H9 (cell line): ENCODE measurements at regions not wholly inside any gene's neighbourhood (a gene's known extent, or its start where the extent isn't known, plus 50 kb on each side); places are given as distances from the start of the nearest gene placed in this dataset.

Source experiments
- DNase-seq: peaks from one replicate; pipeline ENCODE4 v3.0.0-alpha.2; 2017
- H2AFZ ChIP-seq: one replicate; pipeline ENCODE4 v1.6.1; 2013; ENCODE audit warnings: mild to moderate bottlenecking, low read length, control low read depth, moderate library complexity
- H2AK5ac ChIP-seq: 2 replicates; pipeline ENCODE4 v1.6.1; 2013; ENCODE audit warnings: low read length, control low read depth, mixed read lengths; ENCODE audit not compliant: insufficient read length
- H2BK120ac ChIP-seq: one replicate; pipeline ENCODE4 v1.6.1; 2013; ENCODE audit warnings: low read depth, mild to moderate bottlenecking, low read length, control low read depth, inconsistent platforms; ENCODE audit not compliant: poor library complexity, severe bottlenecking
- H2BK12ac ChIP-seq: 2 replicates; pipeline ENCODE4 v1.6.1; 2013; ENCODE audit warnings: low read length, control low read depth, mixed read lengths, low read depth; ENCODE audit not compliant: insufficient read length
- H2BK15ac ChIP-seq: 2 replicates; pipeline ENCODE4 v1.6.1; 2013; ENCODE audit warnings: low read depth, low read length, control low read depth
- H2BK20ac ChIP-seq: one replicate; pipeline ENCODE4 v1.6.1; 2013; ENCODE audit warnings: low read depth, mild to moderate bottlenecking, low read length, control low read depth, inconsistent platforms; ENCODE audit not compliant: poor library complexity, severe bottlenecking
- H2BK5ac ChIP-seq: 2 replicates; pipeline ENCODE4 v1.6.1; 2013; ENCODE audit warnings: low read length, control low read depth, mixed read lengths; ENCODE audit not compliant: insufficient read length
- H3K14ac ChIP-seq: 2 replicates; pipeline ENCODE4 v1.6.1; 2013; ENCODE audit warnings: low read length, control low read depth; ENCODE audit not compliant: insufficient read depth
- H3K18ac ChIP-seq: 2 replicates; pipeline ENCODE4 v1.6.1; 2013; ENCODE audit warnings: low read depth, mild to moderate bottlenecking, mixed read lengths, low read length, control low read depth; ENCODE audit not compliant: insufficient read length
- H3K23ac ChIP-seq: 2 replicates; pipeline ENCODE4 v1.6.1; 2013; ENCODE audit warnings: low read length, control low read depth, mixed read lengths, low read depth; ENCODE audit not compliant: insufficient read length
- H3K23me2 ChIP-seq: 2 replicates; pipeline ENCODE4 v1.6.1; 2013; ENCODE audit warnings: low read depth, mild to moderate bottlenecking, mixed read lengths, low read length, control low read depth; ENCODE audit not compliant: insufficient read length, poor library complexity, severe bottlenecking
- H3K27ac ChIP-seq: 2 replicates; pipeline ENCODE4 v1.5.1; 2013; ENCODE audit warnings: low read length, control low read depth, mixed read lengths, low read depth; ENCODE audit not compliant: insufficient read length
- H3K27me3 ChIP-seq: 2 replicates; pipeline ENCODE4 v1.6.1; 2013; ENCODE audit warnings: low read length, control low read depth, inconsistent platforms; ENCODE audit not compliant: insufficient read depth
- H3K4ac ChIP-seq: 2 replicates; pipeline ENCODE4 v1.6.1; 2013; ENCODE audit warnings: low read depth, mild to moderate bottlenecking, control low read depth, inconsistent platforms, low read length, moderate library complexity
- H3K4me1 ChIP-seq: 2 replicates; pipeline ENCODE4 v1.6.1; 2013; ENCODE audit warnings: low read length, control low read depth, inconsistent platforms; ENCODE audit not compliant: insufficient read depth
- H3K4me2 ChIP-seq: 2 replicates; pipeline ENCODE4 v1.6.1; 2013; ENCODE audit warnings: low read length, control low read depth, mixed read lengths; ENCODE audit not compliant: insufficient read length, insufficient read depth
- H3K56ac ChIP-seq: 2 replicates; pipeline ENCODE4 v1.6.1; 2013; ENCODE audit warnings: low read depth, mild to moderate bottlenecking, mixed read lengths, low read length, control low read depth; ENCODE audit not compliant: insufficient read length
- H3K79me1 ChIP-seq: 2 replicates; pipeline ENCODE4 v1.6.1; 2013; ENCODE audit warnings: low read depth, mild to moderate bottlenecking, moderate library complexity, low read length, control low read depth, inconsistent platforms; ENCODE audit not compliant: insufficient read depth, poor library complexity, severe bottlenecking
- H3K79me2 ChIP-seq: 2 replicates; pipeline ENCODE4 v1.6.1; 2013; ENCODE audit warnings: low read length, control low read depth, inconsistent platforms; ENCODE audit not compliant: insufficient read depth
- H3K9ac ChIP-seq: 2 replicates; pipeline ENCODE4 v1.6.1; 2013; ENCODE audit warnings: low read length, control low read depth, mixed read lengths; ENCODE audit not compliant: insufficient read length; ENCODE audit errors: extremely low read depth
- H3K9me3 ChIP-seq: one replicate; pipeline ENCODE4 v1.6.1; 2013; ENCODE audit warnings: low read depth, low read length, inconsistent platforms; ENCODE audit not compliant: control insufficient read depth
- H3T11ph ChIP-seq: one replicate; pipeline ENCODE4 v1.6.1; 2013; ENCODE audit warnings: mild to moderate bottlenecking, low read length, control low read depth, inconsistent platforms
- H4K20me1 ChIP-seq: one replicate; pipeline ENCODE4 v1.6.1; 2013; ENCODE audit not compliant: control insufficient read depth, insufficient read length, insufficient read depth
- H4K5ac ChIP-seq: 2 replicates; pipeline ENCODE4 v1.6.1; 2013; ENCODE audit warnings: low read depth, mild to moderate bottlenecking, mixed read lengths, low read length, control low read depth; ENCODE audit not compliant: insufficient read length
- H4K8ac ChIP-seq: replicated peaks from 2 replicates; pipeline ENCODE4 v1.6.1; 2013; ENCODE audit warnings: low read length, control low read depth, mixed read lengths, low read depth; ENCODE audit not compliant: insufficient read length
- H4K91ac ChIP-seq: 2 replicates; pipeline ENCODE4 v1.6.1; 2013; ENCODE audit warnings: low read depth, mild to moderate bottlenecking, moderate library complexity, mixed read lengths, low read length, control low read depth; ENCODE audit not compliant: insufficient read length
- H3K27ac Mint-ChIP-seq, 3 experiments: 2 replicates in 2 of 3; 3 replicates in 1 of 3; pipeline ENCODE4 v1.8.0; 2020 to 2021; ENCODE audit warnings: mixed read lengths in 3 of 3, mild to moderate bottlenecking in 1 of 3, moderate library complexity in 1 of 3
- H3K27me3 Mint-ChIP-seq: 2 replicates; pipeline ENCODE4 v1.8.0; 2021; ENCODE audit warnings: low read depth, mild to moderate bottlenecking, moderate library complexity, mixed read lengths
- H3K36me3 Mint-ChIP-seq, 3 experiments: 2 replicates in 2 of 3; 3 replicates in 1 of 3; pipeline ENCODE4 v1.8.0; 2020 to 2021; ENCODE audit warnings: low read depth in 3 of 3, mixed read lengths in 3 of 3; ENCODE audit not compliant: insufficient read depth in 1 of 3
- H3K4me1 Mint-ChIP-seq, 2 experiments: 2 replicates each; pipeline ENCODE4 v1.8.0; 2020; ENCODE audit warnings: mixed read lengths in 2 of 2
- H3K4me3 Mint-ChIP-seq, 2 experiments: 2 replicates in 1 of 2; 3 replicates in 1 of 2; pipeline ENCODE4 v1.8.0; 2020 to 2021; ENCODE audit warnings: mild to moderate bottlenecking in 2 of 2, mixed read lengths in 2 of 2, moderate library complexity in 1 of 2
- H3K9me3 Mint-ChIP-seq, 2 experiments: 2 replicates in 1 of 2; 3 replicates in 1 of 2; pipeline ENCODE4 v1.8.0; 2020; ENCODE audit warnings: mild to moderate bottlenecking in 2 of 2, mixed read lengths in 2 of 2, moderate library complexity in 1 of 2
- CTCF ChIP-seq: fragments of 200-600 bp; sonication (generic); conservative IDR thresholded peaks from 3 replicates; pipeline ENCODE4 v1.8.0; 2021; ENCODE audit warnings: antibody characterized with exemption, mild to moderate bottlenecking
- WGBS: extraction: QIAGEN DNeasy Blood & Tissue Kit; methylation state at CpG from one replicate; pipeline ENCODE4 v1.1.7; 2013; ENCODE audit warnings: missing lambda C conversion rate, low lambda C conversion rate, mixed read lengths; ENCODE audit not compliant: insufficient read length; ENCODE audit errors: extremely low coverage; 5-methylcytosine and 5-hydroxymethylcytosine counted together

GRCh38 chr16:51763072-51763661 is 612.1 kb upstream of the SALL1 start:
- no peak overlapping the region for H2AK5ac ChIP-seq
- no peak overlapping the region for H4K5ac ChIP-seq
- H3K4me1 ChIP-seq, result no peaks in the 10 kb centered on the region; the same call in 1 of the 2 replicates
- H4K20me1 ChIP-seq, result no peaks in the 10 kb centered on the region
- H3K27me3 ChIP-seq, result no peaks in the 10 kb centered on the region
- H4K8ac ChIP-seq, result no peak overlapping the region
- no peak overlapping the region for H3K14ac ChIP-seq
- no peak overlapping the region for H2BK120ac ChIP-seq
- peaks cover 44 to 46% of the 10 kb centered on the region in 2 experiments for H3K4me1 Mint-ChIP-seq
- H3K23ac ChIP-seq, result no peak overlapping the region
- H3K36me3 Mint-ChIP-seq, result no peaks in the 10 kb centered on the region
- no peak overlapping the region for H2BK15ac ChIP-seq
- peaks cover 31% of the 10 kb centered on the region for H3K27me3 Mint-ChIP-seq
- no peak overlapping the region for H2BK12ac ChIP-seq
- H3K18ac ChIP-seq, result no peak overlapping the region
- no peak overlapping the region for H3K27ac ChIP-seq
- no peaks in the 10 kb centered on the region for H3K79me1 ChIP-seq
- no peak overlapping the region for H3K4ac ChIP-seq
- H2BK20ac ChIP-seq, result no peak overlapping the region
- DNase-seq, result peak; percentile 60
- H3K4me3 Mint-ChIP-seq, result no peak overlapping the region; a peak in 1 of 5 replicates
- TF ChIP-seq CTCF, result no peak
- no peak overlapping the region for H4K91ac ChIP-seq
- no peaks in the 10 kb centered on the region for H3K9me3 ChIP-seq
- no peak overlapping the region for H3K4me2 ChIP-seq
- no peak overlapping the region for H2BK5ac ChIP-seq
- no peaks in the 10 kb centered on the region for H3K79me2 ChIP-seq
- no peak overlapping the region for H3K9ac ChIP-seq
- H3K56ac ChIP-seq, result no peak overlapping the region
- WGBS, result no CpG with 5 or more reads among the region's 6 CpGs
- no peaks in the 10 kb centered on the region; a peak in 1 of 5 replicates for H3K9me3 Mint-ChIP-seq
- H3K23me2 ChIP-seq, result peaks cover 3% of the 10 kb centered on the region
- H3T11ph ChIP-seq, result no peak overlapping the region
- peak overlapping the region in 1 of 3 experiments; percentile 2; a peak in 3 of 7 replicates for H3K27ac Mint-ChIP-seq
- no peak overlapping the region for H2AFZ ChIP-seq
